ENCODE measurements at regions not wholly inside any gene's neighbourhood (a gene's known extent, or its start where the extent isn't known, plus 50 kb on each side); places are given as distances from the start of the nearest gene placed in this dataset.

GRCh38 chr19:28933039-28933438 is 279.9 kb downstream of the UQCRFS1 start:
- H3K9ac ChIP-seq (replicated peaks; ENCODE audit: extremely low read depth, insufficient read depth, low read length): no peak overlapping the region
- no peaks in the 10 kb centered on the region for H4K20me1 ChIP-seq (replicated peaks; ENCODE audit: control insufficient read depth, extremely low read depth, insufficient read depth, low read length)
- DNase-seq (ENCODE audit: low read depth, low spot score) (no peak), FAIRE-seq (no peak)
- H2AFZ ChIP-seq (ENCODE audit: low read depth, low read length): no peak overlapping the region
- POLR2A ChIA-PET: no interaction called here
- no peaks in the 10 kb centered on the region for H3K9me1 ChIP-seq (replicated peaks; ENCODE audit: control insufficient read depth, extremely low read depth, insufficient read depth, low read length)
- CTCF ChIA-PET: no interaction called here
- no peaks in the 10 kb centered on the region for H3K79me2 ChIP-seq (ENCODE audit: control insufficient read depth, insufficient read depth, low read length)
- H3K4me2 ChIP-seq (ENCODE audit: insufficient read depth, low read length): no peak overlapping the region
- no TSS peak for BruUV-seq (replicated peaks)
- no peak overlapping the region for H3K27ac ChIP-seq (ENCODE audit: insufficient read depth, low read depth, low read length)
- no peaks in the 10 kb centered on the region for H3K36me3 ChIP-seq (ENCODE audit: control insufficient read depth in 2 of 2, extremely low read depth in 1 of 2, insufficient read depth in 2 of 2, low read length in 2 of 2)
- H3K27me3 ChIP-seq (ENCODE audit: control insufficient read depth in 2 of 2, insufficient read depth in 2 of 2, low read length in 2 of 2): no peaks in the 10 kb centered on the region
- H3K4me3 ChIP-seq (replicated peaks in 1 of 3; ENCODE audit: insufficient read depth in 1 of 3, low read depth in 1 of 3, low read length in 3 of 3): no peak overlapping the region
- intact Hi-C loops (cut with micrococcal nuclease) (no loop called here), dilution Hi-C loops (cut with MboI; ENCODE audit: extremely low pct_ligation_motif_present, low sequenced_read_pairs) (no loop called here)
- no peak for TF ChIP-seq FOS (IDR thresholded peaks at IDR 0.05; ENCODE audit: borderline replicate concordance, insufficient read depth, low read length)
- TF ChIP-seq EZH2 (IDR thresholded peaks at IDR 0.05; ENCODE audit: borderline replicate concordance, low read depth, low read length, severe bottlenecking): no peak
- TF ChIP-seq, protein P1, sequence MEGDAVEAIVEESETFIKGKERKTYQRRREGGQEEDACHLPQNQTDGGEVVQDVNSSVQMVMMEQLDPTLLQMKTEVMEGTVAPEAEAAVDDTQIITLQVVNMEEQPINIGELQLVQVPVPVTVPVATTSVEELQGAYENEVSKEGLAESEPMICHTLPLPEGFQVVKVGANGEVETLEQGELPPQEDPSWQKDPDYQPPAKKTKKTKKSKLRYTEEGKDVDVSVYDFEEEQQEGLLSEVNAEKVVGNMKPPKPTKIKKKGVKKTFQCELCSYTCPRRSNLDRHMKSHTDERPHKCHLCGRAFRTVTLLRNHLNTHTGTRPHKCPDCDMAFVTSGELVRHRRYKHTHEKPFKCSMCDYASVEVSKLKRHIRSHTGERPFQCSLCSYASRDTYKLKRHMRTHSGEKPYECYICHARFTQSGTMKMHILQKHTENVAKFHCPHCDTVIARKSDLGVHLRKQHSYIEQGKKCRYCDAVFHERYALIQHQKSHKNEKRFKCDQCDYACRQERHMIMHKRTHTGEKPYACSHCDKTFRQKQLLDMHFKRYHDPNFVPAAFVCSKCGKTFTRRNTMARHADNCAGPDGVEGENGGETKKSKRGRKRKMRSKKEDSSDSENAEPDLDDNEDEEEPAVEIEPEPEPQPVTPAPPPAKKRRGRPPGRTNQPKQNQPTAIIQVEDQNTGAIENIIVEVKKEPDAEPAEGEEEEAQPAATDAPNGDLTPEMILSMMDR (IDR thresholded peaks at IDR 0.05; ENCODE audit: extremely low read depth in 1 of 2, insufficient read depth in 1 of 2, low read depth in 1 of 2, low read length in 2 of 2): no peak
- H3K4me1 ChIP-seq (ENCODE audit: control insufficient read depth, extremely low read depth, insufficient read depth, low read length): no peaks in the 10 kb centered on the region
- H3K9me3 ChIP-seq (replicated peaks; ENCODE audit: control insufficient read depth, insufficient read depth, low read length): peaks cover 3% of the 10 kb centered on the region

GRCh38 chr19:28932446-28932845 is 280.5 kb downstream of the UQCRFS1 start:
- FAIRE-seq: no peak
- no peaks in the 10 kb centered on the region for H3K27me3 ChIP-seq (ENCODE audit: control insufficient read depth in 2 of 2, insufficient read depth in 2 of 2, low read length in 2 of 2)
- TF ChIP-seq POLR2A (IDR thresholded peaks at IDR 0.05; ENCODE audit: low read depth, low read length) (no peak), MYC (IDR thresholded peaks at IDR 0.05; ENCODE audit: low read depth, low read length) (no peak)
- TF ChIP-seq, protein P1 (IDR thresholded peaks at IDR 0.05; ENCODE audit: extremely low read depth in 1 of 2, insufficient read depth in 1 of 2, low read depth in 1 of 2, low read length in 2 of 2): no peak
- H3K9ac ChIP-seq (replicated peaks; ENCODE audit: extremely low read depth, insufficient read depth, low read length): no peak overlapping the region
- H2AFZ ChIP-seq (ENCODE audit: low read depth, low read length): no peak overlapping the region
- DNase-seq (ENCODE audit: low read depth, low spot score): no peak
- peaks cover 3% of the 10 kb centered on the region for H3K9me3 ChIP-seq (replicated peaks; ENCODE audit: control insufficient read depth, insufficient read depth, low read length)
- no peaks in the 10 kb centered on the region for H3K4me1 ChIP-seq (ENCODE audit: control insufficient read depth, extremely low read depth, insufficient read depth, low read length)
- dilution Hi-C loops (cut with MboI; ENCODE audit: extremely low pct_ligation_motif_present, low sequenced_read_pairs): no loop called here
- no peak overlapping the region for H3K27ac ChIP-seq (ENCODE audit: insufficient read depth, low read depth, low read length)
- POLR2A ChIA-PET: no interaction called here
- no peaks in the 10 kb centered on the region for H3K79me2 ChIP-seq (ENCODE audit: control insufficient read depth, insufficient read depth, low read length)
- intact Hi-C loops (cut with micrococcal nuclease): no loop called here
- H3K4me2 ChIP-seq (ENCODE audit: insufficient read depth, low read length): no peak overlapping the region
- CTCF ChIA-PET: no interaction called here
- H3K4me3 ChIP-seq (replicated peaks in 1 of 3; ENCODE audit: insufficient read depth in 1 of 3, low read depth in 1 of 3, low read length in 3 of 3): no peak overlapping the region
- BruUV-seq (replicated peaks): no TSS peak
- no peaks in the 10 kb centered on the region for H3K36me3 ChIP-seq (ENCODE audit: control insufficient read depth in 2 of 2, extremely low read depth in 1 of 2, insufficient read depth in 2 of 2, low read length in 2 of 2)
- no peaks in the 10 kb centered on the region for H4K20me1 ChIP-seq (replicated peaks; ENCODE audit: control insufficient read depth, extremely low read depth, insufficient read depth, low read length)
- no peaks in the 10 kb centered on the region for H3K9me1 ChIP-seq (replicated peaks; ENCODE audit: control insufficient read depth, extremely low read depth, insufficient read depth, low read length)

Data from endothelial cell of umbilical vein (primary cell).